Hypothalamus (tissue), 51 donors: ENCODE measurements at regions not wholly inside any gene's neighbourhood (a gene's known extent, or its start where the extent isn't known, plus 50 kb on each side); places are given as distances from the start of the nearest gene placed in this dataset.

Experiments
- DNase-seq, 51 donors: peaks; one replicate each; lab custom pipeline; 2025; lab: John Stamatoyannopoulos, UW

- no peak for DNase-seq
These were observed 206.7 kb upstream of the POU3F1 start for GRCh38 chr1:38253314-38253713.

- no peak for DNase-seq
These were observed 203.8 kb upstream of the POU3F1 start for GRCh38 chr1:38250356-38250755.

DNA sequence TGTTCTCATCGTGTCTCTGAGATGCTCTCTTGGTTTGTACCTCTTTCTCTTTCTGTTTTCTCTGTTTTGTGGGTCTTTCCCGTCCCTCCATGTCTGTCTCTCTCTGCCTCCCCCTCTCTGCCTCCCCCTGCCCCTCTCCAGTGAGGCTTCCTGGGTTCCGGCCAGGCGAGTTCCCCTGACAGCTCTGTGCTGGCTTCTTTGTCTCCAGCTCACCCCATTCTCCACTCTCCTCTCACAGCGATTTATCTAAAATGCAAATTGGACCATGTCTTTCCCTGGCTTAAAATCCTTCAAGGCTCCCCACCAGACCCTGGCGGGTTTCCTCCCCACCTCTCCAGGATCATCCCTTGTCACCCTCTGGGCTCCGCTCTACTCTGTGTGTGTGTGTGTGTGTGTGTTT lies 202.4 kb upstream of the POU3F1 start:
- DNase-seq: no peak

GRCh38 chr1:38246955-38247952 lies 200.7 kb upstream of the POU3F1 start:
- DNase-seq: no peak

GRCh38 chr1:38244218-38244845 lies 197.7 kb upstream of the POU3F1 start:
- no peak for DNase-seq

GRCh38 chr1:38243106-38243505 lies 196.5 kb upstream of the POU3F1 start:
- DNase-seq: no peak

GRCh38 chr1:38242506-38242905 lies 195.9 kb upstream of the POU3F1 start:
- no peak for DNase-seq

DNA sequence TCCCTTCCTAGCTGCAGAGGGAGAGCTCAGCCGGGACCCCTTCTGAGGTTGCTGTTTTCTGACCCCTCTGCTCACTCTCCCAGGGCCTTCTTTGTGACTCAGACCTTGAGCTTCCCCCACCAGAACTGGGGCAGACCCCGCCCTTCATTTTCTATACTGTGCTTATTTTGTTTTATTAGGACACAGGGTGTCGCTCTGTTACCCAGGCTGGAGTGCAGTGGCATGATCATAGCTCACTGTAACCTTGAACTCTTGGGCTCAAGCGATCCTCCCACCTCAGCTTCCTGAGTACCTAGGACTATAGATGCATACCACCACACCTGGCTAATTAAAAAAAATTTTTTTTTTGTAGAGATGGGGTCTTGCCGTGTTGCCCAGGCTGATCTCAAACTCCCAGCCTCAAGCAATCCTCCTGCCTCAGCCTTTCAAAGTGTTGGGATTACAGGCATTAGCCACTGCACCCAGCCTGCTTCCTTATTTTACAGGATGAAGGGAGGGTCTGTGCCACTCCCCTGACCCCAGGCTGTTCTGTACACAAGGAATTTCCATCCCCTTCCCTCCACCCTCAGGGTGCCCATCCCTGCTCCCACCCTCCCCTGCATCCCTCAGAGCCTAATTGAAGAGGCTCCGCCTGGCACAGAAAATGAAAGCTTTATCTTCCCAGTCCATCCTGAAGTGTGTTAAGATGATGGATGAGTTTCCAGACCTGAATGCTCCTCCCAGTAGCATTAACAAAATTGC lies 195.2 kb upstream of the POU3F1 start:
- DNase-seq: no peak

GRCh38 chr1:38240618-38241017 lies 194.0 kb upstream of the POU3F1 start:
- DNase-seq: no peak

- no peak for DNase-seq
These were observed 192.8 kb upstream of the POU3F1 start for GRCh38 chr1:38239258-38239835.

DNA sequence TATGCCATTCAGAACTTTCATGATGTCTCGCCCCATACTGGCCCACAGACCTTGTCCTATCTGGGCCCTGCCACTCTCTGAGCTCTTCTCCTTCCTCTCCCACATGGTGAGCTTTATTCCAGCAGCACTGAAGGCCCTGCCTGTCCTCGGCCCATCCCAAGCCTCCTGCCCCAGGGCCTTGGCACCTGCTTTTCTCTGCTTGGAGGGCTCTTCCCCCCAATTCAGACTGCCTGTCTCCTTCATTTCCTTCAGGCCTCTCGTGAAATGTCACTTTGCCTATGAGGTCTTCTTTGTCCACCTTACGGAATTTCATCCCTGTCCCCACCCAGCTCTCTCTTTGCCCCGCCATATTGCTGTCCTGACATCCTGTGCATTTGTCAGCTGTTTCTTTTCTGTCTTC lies 191.7 kb upstream of the POU3F1 start:
- DNase-seq: no peak

- no peak for DNase-seq
These were observed 189.1 kb upstream of the POU3F1 start for GRCh38 chr1:38235705-38236104.

- DNase-seq: no peak
These were observed 185.3 kb upstream of the POU3F1 start for GRCh38 chr1:38231941-38232340.

GRCh38 chr1:38228718-38229117 lies 182.1 kb upstream of the POU3F1 start:
- no peak for DNase-seq

GRCh38 chr1:38225745-38226144 lies 179.2 kb upstream of the POU3F1 start:
- DNase-seq: no peak

GRCh38 chr1:38223391-38223790 lies 176.8 kb upstream of the POU3F1 start:
- DNase-seq: no peak

- no peak for DNase-seq
These were observed 176.3 kb upstream of the POU3F1 start for GRCh38 chr1:38222891-38223290.

- DNase-seq: no peak
These were observed 174.5 kb upstream of the POU3F1 start for GRCh38 chr1:38221006-38221649.

- no peak for DNase-seq
These were observed 170.7 kb upstream of the POU3F1 start for GRCh38 chr1:38217316-38217715.

GRCh38 chr1:38213646-38214434 lies 167.2 kb upstream of the POU3F1 start:
- DNase-seq: no peak
